SU-DHL-6 (cell line): ENCODE measurements at regions not wholly inside any gene's neighbourhood (a gene's known extent, or its start where the extent isn't known, plus 50 kb on each side); places are given as distances from the start of the nearest gene placed in this dataset.

Source experiments
- CTCF ChIP-seq: fragments of 200-600 bp; sonication (generic); IDR thresholded peaks from one replicate; pipeline ENCODE4 v1.5.1; 2017; ENCODE audit warnings: antibody characterized with exemption, mild to moderate bottlenecking, low read length, moderate library complexity; ENCODE audit not compliant: insufficient read depth, poor library complexity, severe bottlenecking
- EZH2phosphoT487 ChIP-seq: fragments of 200-600 bp; sonication (generic), shearing (Covaris generic); conservative IDR thresholded peaks from 2 replicates; pipeline ENCODE4 v1.6.1; 2018; ENCODE audit warnings: mild to moderate bottlenecking, antibody characterized with exemption, low read length, moderate library complexity, mixed read lengths

GRCh38 chr4:189215574-189215973, 725.1 kb upstream of the FRG1 start:
- TF ChIP-seq CTCF (no peak), EZH2phosphoT487 (no peak)
